HepG2 (cell line): ENCODE measurements at regions not wholly inside any gene's neighbourhood (a gene's known extent, or its start where the extent isn't known, plus 50 kb on each side); places are given as distances from the start of the nearest gene placed in this dataset.

Source experiments
- EP300 ChIP-seq, 3 experiments: sonication (generic) in 1 of 3; formaldehyde crosslinking in 1 of 3; IDR thresholded peaks; 2 replicates each; pipeline versions ENCODE4 v1.5.1 to v1.6.1; 2011 to 2020; ENCODE audit warnings: low read depth in 2 of 3, low read length in 2 of 3, borderline replicate concordance in 1 of 3, improper control_type of control experiment in 1 of 3, mild to moderate bottlenecking in 1 of 3, missing genetic modification reagents in 1 of 3, moderate library complexity in 1 of 3
- NFYB ChIP-seq: sonication (generic); formaldehyde crosslinking; IDR thresholded peaks from 2 replicates; pipeline ENCODE4 v1.4.0; 2020; ENCODE audit warnings: missing genetic modification reagents
- RBM39 ChIP-seq: fragments of 200-400 bp; formaldehyde crosslinking; IDR thresholded peaks from one replicate; pipeline ENCODE4 v1.6.1; 2018; ENCODE audit warnings: antibody characterized with exemption, mild to moderate bottlenecking, low read depth, low read length; ENCODE audit not compliant: poor library complexity, severe bottlenecking
- RELA ChIP-seq: sonication (generic); formaldehyde crosslinking; IDR thresholded peaks from 2 replicates; pipeline ENCODE4 v1.4.0; 2020; ENCODE audit warnings: missing genetic modification reagents
- ZNF232 ChIP-seq: sonication (generic); formaldehyde crosslinking; IDR thresholded peaks from 2 replicates; pipeline ENCODE4 v1.4.0; 2020; ENCODE audit warnings: missing genetic modification reagents, borderline replicate concordance
- TF ChIP-seq, protein P1 (sequence below): sonication (generic); formaldehyde crosslinking; IDR thresholded peaks from 2 replicates; pipeline ENCODE4 v1.4.0; 2020; ENCODE audit warnings: missing genetic modification reagents, borderline replicate concordance
- TF ChIP-seq, protein P2 (sequence below): sonication (generic); formaldehyde crosslinking; IDR thresholded peaks from 2 replicates; pipeline ENCODE4 v1.5.0; 2020; ENCODE audit warnings: mild to moderate bottlenecking, missing genetic modification reagents, moderate library complexity

DNA sequence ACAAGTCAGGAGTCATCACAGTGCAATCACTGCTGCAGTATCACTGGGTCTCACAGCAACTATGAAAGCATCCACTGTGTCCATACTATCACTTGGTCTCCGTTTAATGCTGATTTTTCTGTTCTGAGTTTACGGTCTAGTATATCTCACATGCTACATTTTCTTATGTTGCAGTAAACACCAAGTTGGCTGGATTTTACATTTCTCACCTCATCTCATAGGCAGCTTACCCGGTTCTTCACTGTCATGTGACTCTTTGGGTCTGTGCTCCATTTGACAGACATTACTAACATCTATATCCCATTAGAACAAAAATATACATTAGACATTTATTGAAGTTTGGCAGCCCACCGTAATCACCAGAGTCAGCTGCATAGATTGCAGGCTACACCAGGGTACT lies 115.7 kb upstream of the PRMT8 start:
- TF ChIP-seq, protein P1, sequence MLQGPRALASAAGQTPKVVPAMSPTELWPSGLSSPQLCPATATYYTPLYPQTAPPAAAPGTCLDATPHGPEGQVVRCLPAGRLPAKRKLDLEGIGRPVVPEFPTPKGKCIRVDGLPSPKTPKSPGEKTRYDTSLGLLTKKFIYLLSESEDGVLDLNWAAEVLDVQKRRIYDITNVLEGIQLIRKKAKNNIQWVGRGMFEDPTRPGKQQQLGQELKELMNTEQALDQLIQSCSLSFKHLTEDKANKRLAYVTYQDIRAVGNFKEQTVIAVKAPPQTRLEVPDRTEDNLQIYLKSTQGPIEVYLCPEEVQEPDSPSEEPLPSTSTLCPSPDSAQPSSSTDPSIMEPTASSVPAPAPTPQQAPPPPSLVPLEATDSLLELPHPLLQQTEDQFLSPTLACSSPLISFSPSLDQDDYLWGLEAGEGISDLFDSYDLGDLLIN: no peak
- no peak for TF ChIP-seq RBM39
- no peak for TF ChIP-seq NFYB (CRISPR knock-in tag)
- no peak for TF ChIP-seq ZNF232 (CRISPR knock-in tag)
- TF ChIP-seq EP300 (IDR thresholded peaks at IDR 0.05; ENCODE audit: low read depth in 2 of 2, low read length in 2 of 2): no peak
- no peak for TF ChIP-seq EP300 (CRISPR knock-in tag; IDR thresholded peaks at IDR 0.05; ENCODE audit: borderline replicate concordance)
- TF ChIP-seq RELA (CRISPR knock-in tag): no peak
- TF ChIP-seq, protein P2, sequence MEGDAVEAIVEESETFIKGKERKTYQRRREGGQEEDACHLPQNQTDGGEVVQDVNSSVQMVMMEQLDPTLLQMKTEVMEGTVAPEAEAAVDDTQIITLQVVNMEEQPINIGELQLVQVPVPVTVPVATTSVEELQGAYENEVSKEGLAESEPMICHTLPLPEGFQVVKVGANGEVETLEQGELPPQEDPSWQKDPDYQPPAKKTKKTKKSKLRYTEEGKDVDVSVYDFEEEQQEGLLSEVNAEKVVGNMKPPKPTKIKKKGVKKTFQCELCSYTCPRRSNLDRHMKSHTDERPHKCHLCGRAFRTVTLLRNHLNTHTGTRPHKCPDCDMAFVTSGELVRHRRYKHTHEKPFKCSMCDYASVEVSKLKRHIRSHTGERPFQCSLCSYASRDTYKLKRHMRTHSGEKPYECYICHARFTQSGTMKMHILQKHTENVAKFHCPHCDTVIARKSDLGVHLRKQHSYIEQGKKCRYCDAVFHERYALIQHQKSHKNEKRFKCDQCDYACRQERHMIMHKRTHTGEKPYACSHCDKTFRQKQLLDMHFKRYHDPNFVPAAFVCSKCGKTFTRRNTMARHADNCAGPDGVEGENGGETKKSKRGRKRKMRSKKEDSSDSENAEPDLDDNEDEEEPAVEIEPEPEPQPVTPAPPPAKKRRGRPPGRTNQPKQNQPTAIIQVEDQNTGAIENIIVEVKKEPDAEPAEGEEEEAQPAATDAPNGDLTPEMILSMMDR (CRISPR knock-in tag): no peak
